CD4-positive, alpha-beta T cell treated with Interleukin-10 for 1 hour (primary cell): ENCODE measurements at regions not wholly inside any gene's neighbourhood (a gene's known extent, or its start where the extent isn't known, plus 50 kb on each side); places are given as distances from the start of the nearest gene placed in this dataset.

Source experiments
- DNase-seq: peaks from one replicate; pipeline ENCODE4 v3.0.0-alpha.2; 2020

- no peak for DNase-seq
These were observed 236.1 kb downstream of the GRIN2B start for GRCh38 chr12:13745111-13745860.

DNA sequence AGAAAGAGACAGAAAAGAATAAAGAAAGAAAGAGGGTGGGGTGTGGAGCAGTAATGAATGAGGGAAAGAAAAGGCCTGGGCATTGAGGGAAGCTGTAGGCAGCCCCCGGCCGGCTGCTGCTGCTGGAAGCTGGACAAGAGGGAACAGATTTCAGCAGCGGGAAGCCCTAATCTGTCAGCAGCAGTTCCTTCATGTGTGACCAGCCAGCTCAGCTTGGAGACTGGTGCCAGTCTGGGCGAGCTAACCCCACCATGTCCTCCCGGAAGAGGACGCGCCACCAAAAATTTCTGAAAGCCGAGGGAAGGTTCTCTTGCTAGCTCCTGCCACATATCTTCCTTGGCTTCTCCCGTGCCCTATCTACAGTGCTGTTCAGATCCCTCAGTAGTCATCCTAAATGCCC, 236.8 kb downstream of the GRIN2B start:
- DNase-seq: no peak

- DNase-seq: no peak
These were observed 241.3 kb downstream of the GRIN2B start for GRCh38 chr12:13740149-13740545.

- no peak for DNase-seq
These were observed 245.7 kb downstream of the GRIN2B start for GRCh38 chr12:13735734-13736133.

DNA sequence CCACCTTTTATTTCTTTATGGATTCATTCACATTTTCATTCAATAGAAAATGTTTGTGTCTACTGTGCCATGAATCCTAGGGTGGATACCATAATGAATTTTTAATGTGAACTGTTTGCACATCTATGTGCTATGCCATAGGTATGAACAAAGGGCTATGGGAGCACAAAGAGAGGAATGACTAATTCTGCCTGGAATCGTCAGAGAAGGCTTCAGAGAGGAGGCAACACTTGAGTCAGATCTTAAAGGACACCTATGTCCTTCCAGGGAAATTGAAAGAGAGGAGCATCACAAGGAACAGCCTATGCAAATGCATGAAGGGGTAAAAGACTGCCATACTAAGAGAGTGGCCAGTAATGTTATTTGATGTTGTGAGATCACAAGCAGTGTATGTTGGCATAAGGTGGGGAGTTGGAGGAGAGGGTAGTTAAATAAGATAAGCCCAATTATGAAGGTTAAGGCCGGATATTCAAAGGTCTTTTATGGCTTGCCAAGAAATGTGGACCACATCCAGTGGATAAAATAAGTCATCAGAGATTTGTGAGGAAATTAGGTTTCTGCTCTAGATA, 246.7 kb downstream of the GRIN2B start:
- DNase-seq: no peak

- no peak for DNase-seq
These were observed 253.7 kb downstream of the GRIN2B start for GRCh38 chr12:13727707-13728195.

- DNase-seq: no peak
These were observed 256.4 kb downstream of the GRIN2B start for GRCh38 chr12:13725049-13725448.

DNA sequence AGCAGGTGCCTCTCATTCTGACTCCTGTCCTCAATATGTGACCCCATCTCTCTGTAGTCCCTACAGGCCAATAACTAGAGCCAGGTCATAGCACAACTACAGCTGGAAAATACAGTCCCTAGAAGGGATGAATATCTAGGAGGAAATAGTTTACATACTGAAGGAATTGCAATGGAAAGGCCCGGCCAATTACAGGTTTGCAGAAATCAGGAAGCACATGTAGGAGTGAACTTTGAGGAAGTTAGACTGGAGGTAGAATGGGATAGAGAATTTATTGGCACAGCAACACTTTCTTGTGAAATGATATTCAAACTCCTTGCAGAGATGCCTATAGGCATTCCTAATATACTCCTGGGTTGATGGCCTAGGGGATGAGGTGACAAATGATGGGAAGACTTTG, 257.3 kb downstream of the GRIN2B start:
- no peak for DNase-seq

DNA sequence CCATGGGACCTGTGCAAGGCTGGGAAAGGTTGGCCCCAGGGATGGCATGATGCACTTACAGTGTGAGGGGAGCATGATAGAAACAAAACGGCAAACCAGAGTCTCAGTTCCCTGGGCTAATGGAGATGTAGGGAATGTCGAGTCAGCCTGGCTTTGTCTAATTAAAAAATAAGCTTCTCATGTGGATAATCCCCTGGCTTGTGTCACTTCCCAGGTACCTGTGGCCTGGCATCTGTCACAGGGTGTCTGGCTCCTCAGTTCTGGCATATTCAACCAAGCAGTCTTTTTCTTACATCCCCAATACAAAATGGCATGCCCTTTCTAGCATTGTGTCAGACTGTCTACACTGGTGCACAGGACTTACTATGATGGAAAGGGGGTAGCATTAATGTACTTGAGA, 261.4 kb downstream of the GRIN2B start:
- no peak for DNase-seq

GRCh38 chr12:13718271-13718670, 263.1 kb downstream of the GRIN2B start:
- no peak for DNase-seq

GRCh38 chr12:13716119-13716518, 265.3 kb downstream of the GRIN2B start:
- DNase-seq: no peak

- no peak for DNase-seq
These were observed 267.6 kb downstream of the GRIN2B start for GRCh38 chr12:13713556-13714410.

- DNase-seq: no peak
These were observed 273.6 kb downstream of the GRIN2B start for GRCh38 chr12:13707829-13708228.

- no peak for DNase-seq
These were observed 279.0 kb downstream of the GRIN2B start for GRCh38 chr12:13702381-13702780.

GRCh38 chr12:13701502-13701901, 279.9 kb downstream of the GRIN2B start:
- no peak for DNase-seq

GRCh38 chr12:13697973-13698372, 283.4 kb downstream of the GRIN2B start:
- no peak for DNase-seq

DNA sequence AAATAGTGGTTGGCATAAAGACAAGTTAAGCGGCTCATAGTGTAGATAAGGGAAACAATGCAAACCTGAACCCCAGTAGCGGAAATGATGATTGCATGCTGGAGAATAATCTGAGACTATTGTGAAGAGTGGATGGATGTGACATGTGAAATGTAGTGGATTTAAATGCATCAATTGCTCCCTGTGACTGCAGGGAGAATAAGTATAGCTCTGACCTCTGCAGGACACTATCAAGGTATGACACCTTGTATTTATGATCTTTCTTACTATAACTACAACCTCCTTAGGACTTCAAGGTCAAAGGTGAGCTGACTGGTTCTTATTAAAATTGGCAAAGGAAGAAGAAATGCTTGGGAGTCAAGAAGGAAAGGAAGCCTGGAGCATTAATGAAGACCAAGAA, 285.6 kb downstream of the GRIN2B start:
- no peak for DNase-seq

DNA sequence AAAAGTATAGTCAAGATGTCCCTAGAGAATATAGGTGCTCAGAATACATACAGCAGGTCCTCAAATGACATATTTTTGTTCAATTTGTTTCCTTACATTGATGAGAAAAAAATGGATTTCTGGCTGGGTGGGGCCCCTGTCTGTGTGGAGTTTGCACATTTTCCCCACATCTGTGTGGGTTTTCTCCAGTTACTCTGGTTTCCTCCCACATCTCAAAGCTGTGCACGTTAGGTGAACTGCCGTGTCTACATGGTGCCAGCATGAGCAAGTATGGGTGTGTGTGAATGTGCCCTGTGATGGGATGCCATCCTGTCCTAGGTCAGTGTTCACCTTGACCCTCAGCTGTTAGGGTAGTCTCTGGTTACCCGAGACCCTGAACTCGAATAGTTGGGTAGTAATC, 289.1 kb downstream of the GRIN2B start:
- no peak for DNase-seq

DNA sequence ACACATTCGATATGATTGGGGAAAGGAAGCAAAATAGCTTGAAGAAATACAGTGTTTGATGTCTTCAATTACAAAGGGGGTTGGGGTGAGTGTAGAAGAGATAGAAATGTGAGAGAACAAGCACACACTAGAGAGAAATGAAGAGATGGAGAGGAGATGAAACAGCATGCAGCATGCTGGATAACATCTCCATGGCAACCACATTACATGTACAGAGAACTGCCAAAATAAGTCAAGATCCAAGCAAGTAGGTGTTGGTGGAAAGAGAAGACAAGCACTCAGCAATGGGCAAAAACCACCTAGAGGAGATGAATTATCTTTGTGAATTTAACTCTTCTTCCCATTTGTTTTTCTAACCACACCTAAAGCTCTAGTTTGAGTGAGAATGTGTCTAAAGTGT, 289.8 kb downstream of the GRIN2B start:
- DNase-seq: no peak

DNA sequence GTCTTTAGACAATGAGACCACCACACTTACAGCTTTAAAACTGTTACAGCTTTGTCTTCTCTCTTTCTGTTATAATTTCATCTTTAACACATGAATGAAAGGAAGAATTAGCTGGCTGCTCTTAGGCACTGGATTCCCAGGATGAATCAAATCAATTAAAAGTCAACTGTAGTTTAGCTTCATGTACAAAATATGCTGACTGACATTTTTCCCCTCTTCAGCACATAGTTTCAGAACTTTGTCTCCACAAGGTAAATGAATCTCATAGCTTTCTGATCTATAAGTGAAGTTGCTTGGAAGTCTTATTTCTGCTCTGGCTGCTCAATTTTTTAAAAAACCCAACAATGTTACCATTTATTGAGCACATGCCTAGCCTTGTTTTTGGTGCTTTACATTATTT, 293.8 kb downstream of the GRIN2B start:
- DNase-seq: no peak

GRCh38 chr12:13686260-13686659, 295.1 kb downstream of the GRIN2B start:
- no peak for DNase-seq

DNA sequence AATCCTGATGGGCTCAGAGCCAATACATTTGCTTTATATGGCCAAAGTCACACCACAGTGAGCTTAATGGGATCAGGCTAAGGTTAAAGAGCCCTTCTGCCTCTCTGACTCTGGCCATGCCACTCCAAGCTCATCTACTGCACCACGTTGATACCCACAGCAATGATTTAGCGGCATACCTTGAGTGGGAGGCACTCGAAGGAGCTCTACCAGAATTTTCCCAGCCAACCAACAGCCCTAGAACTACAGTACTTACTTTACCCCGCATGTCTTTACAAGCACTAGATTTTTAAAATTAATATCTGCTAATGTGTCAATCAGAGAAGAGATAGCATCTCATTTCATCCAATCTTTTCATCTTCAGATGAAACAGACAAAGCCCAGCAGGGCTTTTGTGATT, 300.5 kb downstream of the GRIN2B start:
- no peak for DNase-seq

DNA sequence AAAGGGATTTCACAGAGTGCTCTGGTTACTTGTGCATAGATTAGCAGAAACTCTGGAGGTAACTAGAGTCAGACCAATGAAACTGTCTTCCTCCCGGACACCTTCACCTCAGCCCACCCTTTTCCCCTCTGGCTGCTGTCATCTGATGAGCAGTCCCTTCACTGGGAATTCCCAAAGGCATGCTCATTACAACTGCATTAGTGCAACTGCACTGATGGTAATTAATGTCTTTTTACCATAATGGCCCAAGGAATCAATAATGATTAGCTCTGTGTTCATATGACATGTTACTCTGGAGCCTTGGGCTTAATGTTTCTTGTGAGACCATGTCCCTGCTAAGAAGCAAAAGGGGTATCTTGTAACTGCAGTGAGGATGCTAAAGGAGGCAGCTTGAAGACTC, 304.5 kb downstream of the GRIN2B start:
- no peak for DNase-seq
